HepG2 (cell line): ENCODE measurements at regions not wholly inside any gene's neighbourhood (a gene's known extent, or its start where the extent isn't known, plus 50 kb on each side); places are given as distances from the start of the nearest gene placed in this dataset.

Experiments used
- DBP ChIP-seq: sonication (generic); formaldehyde crosslinking; IDR thresholded peaks from 2 replicates; pipeline ENCODE4 v1.4.0; 2020; ENCODE audit warnings: missing genetic modification reagents; ENCODE audit errors: not compliant biosample characterization
- MXI1 ChIP-seq: IDR thresholded peaks from 3 replicates; pipeline ENCODE4 v1.6.1; 2012; ENCODE audit warnings: low read depth, low read length, inconsistent platforms, borderline replicate concordance

GRCh38 chr11:111019451-111019850, 226.1 kb upstream of the POU2AF2 start:
- TF ChIP-seq MXI1, result no peak
- no peak for TF ChIP-seq DBP (CRISPR knock-in tag)
